Body of pancreas (tissue), 4 donors: ENCODE measurements at regions not wholly inside any gene's neighbourhood (a gene's known extent, or its start where the extent isn't known, plus 50 kb on each side); places are given as distances from the start of the nearest gene placed in this dataset.

Experiments used
- CTCF ChIP-seq, 7 experiments: fragments of 450-650 bp in 4 of 7; fragments of 200-600 bp in 3 of 7; sonication (generic) in 3 of 7; IDR thresholded peaks; one replicate each; pipeline ENCODE4 v1.5.1; 2016 to 2019; ENCODE audit warnings: antibody characterized with exemption in 7 of 7
- POLR2A ChIP-seq, 3 donors: fragments of 450-650 bp; IDR thresholded peaks; one replicate each; pipeline ENCODE4 v1.6.1; 2016; ENCODE audit warnings: antibody characterized with exemption in 3 of 3, mild to moderate bottlenecking in 2 of 3

DNA sequence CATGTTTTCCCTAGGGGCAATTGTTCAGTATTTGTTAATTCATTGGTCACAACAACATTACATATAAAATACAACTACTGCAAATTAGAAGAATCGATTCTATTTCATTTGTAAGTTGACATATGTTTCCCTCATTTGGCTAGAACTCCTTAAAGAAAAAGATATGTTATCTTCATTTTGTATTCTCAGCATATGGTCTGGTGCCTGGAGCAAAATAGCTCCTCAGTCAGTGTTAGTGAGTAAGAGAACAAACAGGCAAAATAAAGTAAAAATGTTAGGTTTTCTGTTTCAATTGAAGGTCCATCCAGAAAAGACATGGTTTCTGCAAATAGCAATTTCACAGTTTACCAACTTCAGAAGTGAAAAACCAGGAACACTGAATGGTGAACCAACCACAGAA is 1343.1 kb downstream of the ROBO1 start:
- TF ChIP-seq POLR2A (IDR thresholded peaks at IDR 0.05) (no peak), CTCF (IDR thresholded peaks at IDR 0.05) (no peak)
